AG09309 (cell line): ENCODE measurements at regions not wholly inside any gene's neighbourhood (a gene's known extent, or its start where the extent isn't known, plus 50 kb on each side); places are given as distances from the start of the nearest gene placed in this dataset.

Experiments
- DNase-seq: peaks from one replicate; pipeline ENCODE4 v3.0.0-alpha.2; 2010; ENCODE audit warnings: low read depth
- H3K4me3 ChIP-seq: 2 replicates; pipeline ENCODE4 v1.5.1; 2011; ENCODE audit warnings: mild to moderate bottlenecking, low read depth, low read length, moderate library complexity; ENCODE audit not compliant: control insufficient read depth
- TF ChIP-seq, protein P1 (sequence below): IDR thresholded peaks from 2 replicates; pipeline ENCODE4 v1.5.1; 2011; ENCODE audit warnings: mild to moderate bottlenecking, low read depth, low read length, inconsistent platforms; ENCODE audit not compliant: insufficient read depth, control insufficient read depth; ENCODE audit errors: missing control alignments

DNA sequence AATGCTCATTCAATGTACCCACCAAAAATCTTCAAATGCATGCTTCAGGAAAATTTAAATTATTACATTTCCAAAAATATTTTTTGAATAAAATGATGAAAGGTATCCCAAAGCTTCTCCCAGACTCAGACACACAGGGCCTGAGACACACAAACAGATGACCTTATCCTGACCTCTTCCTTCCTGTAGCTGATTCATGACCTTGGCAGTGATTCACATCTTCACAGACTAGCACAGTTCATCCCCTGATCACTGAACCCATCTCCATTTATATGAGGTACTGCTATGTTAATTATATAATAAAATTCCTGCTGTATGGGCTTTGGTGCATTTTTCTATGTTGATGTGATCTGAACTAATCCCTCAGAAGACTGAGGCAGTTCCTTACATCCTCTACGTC, 265.0 kb upstream of the GLI3 start:
- DNase-seq: no peak
- no peak overlapping the region for H3K4me3 ChIP-seq
- TF ChIP-seq, protein P1, sequence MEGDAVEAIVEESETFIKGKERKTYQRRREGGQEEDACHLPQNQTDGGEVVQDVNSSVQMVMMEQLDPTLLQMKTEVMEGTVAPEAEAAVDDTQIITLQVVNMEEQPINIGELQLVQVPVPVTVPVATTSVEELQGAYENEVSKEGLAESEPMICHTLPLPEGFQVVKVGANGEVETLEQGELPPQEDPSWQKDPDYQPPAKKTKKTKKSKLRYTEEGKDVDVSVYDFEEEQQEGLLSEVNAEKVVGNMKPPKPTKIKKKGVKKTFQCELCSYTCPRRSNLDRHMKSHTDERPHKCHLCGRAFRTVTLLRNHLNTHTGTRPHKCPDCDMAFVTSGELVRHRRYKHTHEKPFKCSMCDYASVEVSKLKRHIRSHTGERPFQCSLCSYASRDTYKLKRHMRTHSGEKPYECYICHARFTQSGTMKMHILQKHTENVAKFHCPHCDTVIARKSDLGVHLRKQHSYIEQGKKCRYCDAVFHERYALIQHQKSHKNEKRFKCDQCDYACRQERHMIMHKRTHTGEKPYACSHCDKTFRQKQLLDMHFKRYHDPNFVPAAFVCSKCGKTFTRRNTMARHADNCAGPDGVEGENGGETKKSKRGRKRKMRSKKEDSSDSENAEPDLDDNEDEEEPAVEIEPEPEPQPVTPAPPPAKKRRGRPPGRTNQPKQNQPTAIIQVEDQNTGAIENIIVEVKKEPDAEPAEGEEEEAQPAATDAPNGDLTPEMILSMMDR: no peak

DNA sequence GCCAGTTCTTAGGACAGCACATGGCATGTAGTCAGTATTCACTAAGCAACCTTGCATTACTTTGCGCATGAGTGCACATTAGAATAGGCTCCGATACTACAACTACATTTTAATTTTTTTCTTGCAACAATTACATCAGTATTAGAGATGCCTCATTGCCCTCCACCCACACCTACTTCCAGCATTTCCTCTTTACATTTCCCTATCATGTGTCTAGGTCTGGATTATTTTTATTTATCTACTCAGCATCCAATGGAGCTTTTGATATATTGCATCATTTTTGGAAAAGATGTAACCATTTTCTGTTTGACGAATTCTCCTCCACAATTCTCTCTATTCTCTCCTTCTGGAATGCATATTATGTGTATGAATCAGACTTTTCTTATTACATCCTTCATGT, 258.2 kb upstream of the GLI3 start:
- TF ChIP-seq, protein P1: no peak
- H3K4me3 ChIP-seq: no peak overlapping the region
- no peak for DNase-seq

DNA sequence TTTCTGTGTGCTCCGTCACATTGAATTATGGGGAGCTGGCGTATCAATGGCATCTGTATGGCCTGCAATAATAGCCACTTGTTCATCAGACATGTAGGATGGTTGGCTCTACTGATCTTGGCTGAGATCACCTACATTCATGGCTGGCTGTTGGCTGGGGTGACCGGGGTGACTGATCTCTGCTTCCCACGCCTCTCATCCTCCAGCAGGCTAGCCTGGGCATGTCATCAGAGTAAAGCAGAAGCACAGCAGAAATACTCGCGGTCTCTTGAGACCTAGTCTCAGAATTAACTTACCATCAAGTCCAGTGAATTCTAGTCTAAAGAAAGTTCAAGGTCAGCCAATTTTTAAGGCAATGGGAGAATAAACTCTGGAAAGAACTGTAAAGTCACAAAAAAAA, 257.7 kb upstream of the GLI3 start:
- TF ChIP-seq, protein P1: no peak
- H3K4me3 ChIP-seq: no peak overlapping the region
- DNase-seq: no peak

- H3K4me3 ChIP-seq: no peak overlapping the region
- no peak for DNase-seq
Measured at GRCh38 chr7:42494199-42494710, 257.2 kb upstream of the GLI3 start.

DNA sequence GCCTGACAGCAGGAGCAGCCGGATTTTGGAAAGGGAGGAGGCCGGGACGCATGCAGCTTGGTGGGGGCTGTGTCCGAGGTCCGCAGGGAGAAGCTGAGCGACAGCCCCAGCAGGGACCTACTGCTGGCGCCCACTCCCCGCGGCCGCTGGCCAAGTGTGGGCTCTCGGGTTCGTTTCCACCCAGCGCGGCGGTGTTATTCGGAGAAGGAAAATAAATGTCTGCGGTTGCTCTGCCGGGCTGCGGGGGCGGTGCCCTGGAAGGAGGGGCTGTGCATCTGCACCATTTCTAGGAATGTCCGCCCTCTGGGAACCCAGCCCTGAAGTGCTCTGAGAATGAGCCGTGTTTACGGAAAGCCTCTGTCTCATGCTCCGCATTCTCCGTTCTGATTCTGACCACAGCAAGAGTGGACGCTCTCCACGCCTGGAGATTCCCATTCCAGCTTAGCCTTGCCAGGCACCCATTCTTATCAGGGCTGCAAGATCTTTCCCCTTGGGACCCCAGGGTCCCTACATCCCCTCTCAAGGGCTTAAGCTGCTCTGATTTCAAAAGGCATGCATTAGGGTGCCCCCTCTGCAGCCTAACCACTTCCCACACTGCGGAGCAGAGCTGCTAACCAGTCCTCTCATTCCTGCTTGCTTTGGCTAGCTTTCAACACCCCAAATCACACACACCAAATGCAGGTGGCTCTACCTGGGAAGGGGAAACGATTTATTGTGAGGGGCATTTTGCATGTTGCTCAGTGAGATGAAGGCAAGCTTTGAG, 256.6 kb upstream of the GLI3 start:
- TF ChIP-seq, protein P1: no peak
- peak overlapping the region; percentile 60 for H3K4me3 ChIP-seq
- peak; percentile 46 for DNase-seq

More at GRCh38 chr7:42494199-42494710, 257.2 kb upstream of the GLI3 start:
- TF ChIP-seq, protein P1: no peak

DNA sequence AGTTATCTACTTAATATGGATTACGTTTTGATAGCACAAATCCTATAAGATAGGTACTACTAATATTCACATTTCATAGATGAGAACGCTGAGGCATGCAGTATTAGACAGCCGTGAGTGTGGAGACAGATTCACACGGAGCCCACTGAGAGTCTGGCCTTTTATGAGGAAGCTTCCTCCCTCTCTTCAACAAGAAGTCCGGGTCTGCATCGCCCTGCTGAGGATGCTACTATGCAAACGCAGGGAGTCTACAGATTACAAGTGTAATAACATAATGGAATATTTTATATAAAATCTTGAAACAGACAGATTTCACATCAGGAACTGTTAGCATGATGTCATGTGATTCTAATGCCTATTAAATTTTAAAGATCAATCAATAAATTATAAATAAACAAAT, 255.9 kb upstream of the GLI3 start:
- TF ChIP-seq, protein P1: no peak
- H3K4me3 ChIP-seq: no peak overlapping the region; the same call in 1 of the 2 replicates
- DNase-seq: no peak
